Heart right ventricle (tissue), 16 donors: ENCODE measurements at regions not wholly inside any gene's neighbourhood (a gene's known extent, or its start where the extent isn't known, plus 50 kb on each side); places are given as distances from the start of the nearest gene placed in this dataset.

Experiments used
- ATAC-seq, 8 donors: fragments of 200-7000 bp; cut with Tn5 transposase; one replicate each; pipeline ENCODE4 v1.9.1; 2020; ENCODE audit warnings: mild to moderate bottlenecking in 8 of 8, moderate library complexity in 8 of 8, moderate number of reproducible peaks in 1 of 8
- DNase-seq, 2 donors: peaks; one replicate each; pipeline ENCODE4 v3.0.0-alpha.2; 2020
- H3K27ac ChIP-seq, 10 donors: fragments of 200-600 bp; sonication (generic) in 2 of 10; one replicate each; pipeline versions ENCODE4 v1.5.0 to v1.8.0; 2020 to 2022; ENCODE audit warnings: mild to moderate bottlenecking in 3 of 10
- H3K27me3 ChIP-seq, 7 donors: fragments of 200-600 bp; one replicate each; pipeline ENCODE4 v1.8.0; 2021 to 2022; ENCODE audit warnings: mild to moderate bottlenecking in 2 of 7
- H3K36me3 ChIP-seq, 9 donors: fragments of 200-600 bp; sonication (generic) in 1 of 9; one replicate each; pipeline versions ENCODE4 v1.5.0 to v1.8.0; 2020 to 2022; ENCODE audit warnings: mild to moderate bottlenecking in 2 of 9
- H3K4me1 ChIP-seq, 9 donors: fragments of 200-600 bp; sonication (generic) in 1 of 9; one replicate each; pipeline versions ENCODE4 v1.5.0 to v1.8.0; 2020 to 2022; ENCODE audit warnings: mild to moderate bottlenecking in 4 of 9
- H3K4me3 ChIP-seq, 10 donors: fragments of 200-600 bp; sonication (generic) in 2 of 10; one replicate each; pipeline versions ENCODE4 v1.5.0 to v1.8.0; 2020 to 2022; ENCODE audit warnings: mild to moderate bottlenecking in 7 of 10, moderate library complexity in 2 of 10
- H3K9me3 ChIP-seq, 11 donors: fragments of 200-600 bp in 10 of 11; sonication (generic) in 2 of 11; one replicate each; pipeline versions ENCODE4 v1.5.0 to v1.8.0; 2013 to 2022; ENCODE audit warnings: mild to moderate bottlenecking in 2 of 11, control low read depth in 1 of 11, moderate library complexity in 1 of 11
- CTCF ChIP-seq, 9 donors: fragments of 200-600 bp; sonication (generic) in 2 of 9; IDR thresholded peaks; one replicate each; pipeline versions ENCODE4 v1.5.0 to v1.8.0; 2021 to 2022; ENCODE audit warnings: antibody characterized with exemption in 9 of 9, mild to moderate bottlenecking in 5 of 9, moderate library complexity in 1 of 9
- WGBS, 2 donors: extraction: QIAGEN DNeasy Blood & Tissue Kit; methylation state at CpG; one replicate each; pipeline ENCODE4 v1.1.7; 2013; ENCODE audit warnings: inconsistent platforms in 1 of 2; 5-methylcytosine and 5-hydroxymethylcytosine counted together
- intact Hi-C, 10 donors: fragments of 100-400 bp; cut with DNase I; formaldehyde crosslinking; loops; one replicate each; pipeline versions ENCODE4 v1.11.1 to v1.14.2; 2022
- donor health status: Arrhythmogenic right ventricular cardiomyopathy.
- donor health status: ischemic (EF 13 %, LVEDD 7.1; RV severe dilation, severe dysfunction).
- donor health status: healthy with polysubstance abuse.
- donor health status: DM: no; HTN: yes; CAD: no.
- donor health status: DM: no; HTN: no; CAD: no.
- donor health status: ischemic (EF 25% LVEDD 6.9; RV normal size, moderate dysfunction).
- donor health status: ischemic (EF 25% LVEDD 5.7; RV mildly dilated, moderate dysfunction).
- donor health status: healthy.
- donor health status: DM: yes; HTN: yes; CAD: no.
- donor health status: Ischemic cardiomyopathy.
- donor health status: ischemic (EF 35%, LVEDD 5.7; RV mildly dilated, moderate dysfunction).
- donor health status: nonischemic (EF 11% LVEDD 7.7; RV severe dilation, severe dysfunction).
- donor health status: DM: yes; HTN: yes; CAD: no.
- donor health status: PGD.
- donor health status: ischemic (EF 29% LVEDD 5.4; RV normal size, mild dysfunction).
- donor health status: nonischemic (EF 23%, LVEDD 6.1; RV moderate dilation, normal function).

DNA sequence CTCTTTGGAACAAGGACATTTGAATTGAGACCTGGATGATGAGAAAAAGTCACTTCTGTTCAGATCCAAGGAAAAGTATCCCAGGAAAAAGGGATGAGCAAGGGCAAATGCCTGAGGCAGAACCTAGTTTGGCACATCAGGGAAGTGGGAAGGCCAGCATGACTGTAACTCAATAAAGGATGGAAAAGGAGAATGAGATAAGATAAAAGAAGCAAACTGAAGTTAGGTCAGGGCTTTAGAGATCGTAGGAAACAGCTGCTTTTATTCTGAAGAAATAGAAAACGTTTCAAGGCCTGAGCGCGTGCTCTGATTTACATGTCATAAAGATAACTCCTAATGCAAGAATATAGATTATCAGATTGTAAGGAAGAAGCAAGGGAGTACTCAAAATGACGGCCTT is 450.0 kb downstream of the FRK start:
- Histone ChIP-seq H3K9me3 (peaks cover 0 to 4% (median 0%) of the 10 kb centered on the region in 11 donors), H3K27me3 (no peaks in the 10 kb centered on the region), H3K4me3 (no peak overlapping the region), H3K36me3 (no peaks in the 10 kb centered on the region), H3K27ac (no peak overlapping the region), H3K4me1 (no peaks in the 10 kb centered on the region)
- WGBS, 2 donors: 51 to 52% methylated on average over 5 of the region's 5 CpGs
- ATAC-seq (no peak), DNase-seq (no peak)
- intact Hi-C loops: loop anchor here in 1 of 10 donors (10.0 kb wide), 1 partner anchor 494 kb away; the partner anchor contains the start of gene NT5DC1
- TF ChIP-seq CTCF (IDR thresholded peaks at IDR 0.05): no peak

- 81 to 87% methylated on average over 4 of the region's 4 CpGs for WGBS, 2 donors
Measured at GRCh38 chr6:115609111-115609510, 451.6 kb downstream of the FRK start.

GRCh38 chr6:115602466-115602865 is 458.2 kb downstream of the FRK start:
- TF ChIP-seq CTCF (IDR thresholded peaks at IDR 0.05): no peak
- Histone ChIP-seq H3K4me1 (peaks cover 0 to 17% (median 0%) of the 10 kb centered on the region in 9 donors), H3K9me3 (peaks cover 0 to 20% (median 0%) of the 10 kb centered on the region in 11 donors), H3K27ac (no peak overlapping the region), H3K27me3 (no peaks in the 10 kb centered on the region), H3K36me3 (no peaks in the 10 kb centered on the region), H3K4me3 (no peak overlapping the region)
- DNase-seq (no peak), ATAC-seq (no peak)
- intact Hi-C loops: no loop called here
- 83% methylated on average over 3 of the region's 3 CpGs for WGBS, 2 donors

More at GRCh38 chr6:115609111-115609510, 451.6 kb downstream of the FRK start:
- TF ChIP-seq CTCF (IDR thresholded peaks at IDR 0.05): no peak
- no peak overlapping the region for H3K4me3 ChIP-seq
- intact Hi-C loops: no loop called here
- peaks cover 0 to 12% (median 0%) of the 10 kb centered on the region in 11 donors for H3K9me3 ChIP-seq
- H3K4me1 ChIP-seq: no peaks in the 10 kb centered on the region
- no peaks in the 10 kb centered on the region for H3K36me3 ChIP-seq
- no peaks in the 10 kb centered on the region for H3K27me3 ChIP-seq
- H3K27ac ChIP-seq: no peak overlapping the region
- DNase-seq (no peak), ATAC-seq (no peak)

DNA sequence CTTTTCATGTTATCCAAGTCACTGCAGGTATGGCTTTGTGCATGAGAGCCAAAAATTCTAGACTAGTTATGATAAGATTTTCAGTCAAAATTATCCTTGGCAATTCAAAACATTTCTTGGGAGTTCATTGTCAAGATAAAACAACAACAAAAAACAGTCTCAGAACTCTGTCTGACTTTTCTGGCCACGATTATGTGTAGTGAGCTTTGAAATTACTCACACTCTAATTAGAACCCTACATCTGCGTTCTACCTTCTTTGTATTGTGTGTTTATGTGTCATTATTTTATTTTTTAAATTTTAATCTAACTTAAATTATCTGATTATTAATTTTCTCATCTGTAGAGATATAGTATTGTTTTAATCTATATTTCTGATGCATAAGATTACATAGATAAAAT is 459.2 kb downstream of the FRK start:
- 31 to 42% methylated on average over 2 of the region's 2 CpGs for WGBS, 2 donors
- ATAC-seq (peak in 1 of 8 donors; percentile 63), DNase-seq (no peak)
- peaks cover 0 to 17% (median 0%) of the 10 kb centered on the region in 9 donors for H3K4me1 ChIP-seq
- peaks cover 0 to 18% (median 0%) of the 10 kb centered on the region in 11 donors for H3K9me3 ChIP-seq
- intact Hi-C loops: no loop called here
- H3K27me3 ChIP-seq: no peaks in the 10 kb centered on the region
- no peak for TF ChIP-seq CTCF (IDR thresholded peaks at IDR 0.05)
- peak overlapping the region in 4 of 10 donors; percentile 12 to 70 (median 52) for H3K27ac ChIP-seq
- no peaks in the 10 kb centered on the region for H3K36me3 ChIP-seq
- H3K4me3 ChIP-seq: no peak overlapping the region
